ENCODE measurements at regions not wholly inside any gene's neighbourhood (a gene's known extent, or its start where the extent isn't known, plus 50 kb on each side); places are given as distances from the start of the nearest gene placed in this dataset.

DNA sequence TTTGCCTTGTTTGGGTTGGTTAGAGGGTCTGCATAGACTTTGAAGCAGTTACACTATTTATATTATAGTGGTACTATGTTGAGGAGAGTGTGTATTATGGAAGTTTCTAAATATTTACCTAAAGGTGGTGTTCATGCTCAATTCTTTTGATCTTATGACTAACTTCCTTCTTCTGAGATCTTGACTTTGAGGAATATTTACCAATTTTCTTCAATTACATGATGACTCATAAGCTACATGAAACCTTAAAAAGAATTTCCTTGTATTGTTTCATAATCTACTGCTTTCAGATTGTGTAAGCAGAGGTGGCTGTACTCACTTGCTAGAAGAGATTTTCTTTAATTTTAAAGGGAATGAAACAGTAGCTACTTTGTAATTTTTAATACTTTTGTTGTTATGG is 276.1 kb downstream of the TAF11L14 start:
- TF ChIP-seq CTCF (IDR thresholded peaks at IDR 0.05): no peak
- TF ChIP-seq, protein P1, sequence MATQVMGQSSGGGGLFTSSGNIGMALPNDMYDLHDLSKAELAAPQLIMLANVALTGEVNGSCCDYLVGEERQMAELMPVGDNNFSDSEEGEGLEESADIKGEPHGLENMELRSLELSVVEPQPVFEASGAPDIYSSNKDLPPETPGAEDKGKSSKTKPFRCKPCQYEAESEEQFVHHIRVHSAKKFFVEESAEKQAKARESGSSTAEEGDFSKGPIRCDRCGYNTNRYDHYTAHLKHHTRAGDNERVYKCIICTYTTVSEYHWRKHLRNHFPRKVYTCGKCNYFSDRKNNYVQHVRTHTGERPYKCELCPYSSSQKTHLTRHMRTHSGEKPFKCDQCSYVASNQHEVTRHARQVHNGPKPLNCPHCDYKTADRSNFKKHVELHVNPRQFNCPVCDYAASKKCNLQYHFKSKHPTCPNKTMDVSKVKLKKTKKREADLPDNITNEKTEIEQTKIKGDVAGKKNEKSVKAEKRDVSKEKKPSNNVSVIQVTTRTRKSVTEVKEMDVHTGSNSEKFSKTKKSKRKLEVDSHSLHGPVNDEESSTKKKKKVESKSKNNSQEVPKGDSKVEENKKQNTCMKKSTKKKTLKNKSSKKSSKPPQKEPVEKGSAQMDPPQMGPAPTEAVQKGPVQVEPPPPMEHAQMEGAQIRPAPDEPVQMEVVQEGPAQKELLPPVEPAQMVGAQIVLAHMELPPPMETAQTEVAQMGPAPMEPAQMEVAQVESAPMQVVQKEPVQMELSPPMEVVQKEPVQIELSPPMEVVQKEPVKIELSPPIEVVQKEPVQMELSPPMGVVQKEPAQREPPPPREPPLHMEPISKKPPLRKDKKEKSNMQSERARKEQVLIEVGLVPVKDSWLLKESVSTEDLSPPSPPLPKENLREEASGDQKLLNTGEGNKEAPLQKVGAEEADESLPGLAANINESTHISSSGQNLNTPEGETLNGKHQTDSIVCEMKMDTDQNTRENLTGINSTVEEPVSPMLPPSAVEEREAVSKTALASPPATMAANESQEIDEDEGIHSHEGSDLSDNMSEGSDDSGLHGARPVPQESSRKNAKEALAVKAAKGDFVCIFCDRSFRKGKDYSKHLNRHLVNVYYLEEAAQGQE (IDR thresholded peaks at IDR 0.05; ENCODE audit: insufficient read depth in 1 of 2, low read depth in 2 of 2, low read length in 1 of 2): no peak
- no peak for TF ChIP-seq TCF7L2 (IDR thresholded peaks at IDR 0.05; ENCODE audit: low read depth, low read length)
- no peak for TF ChIP-seq POLR2AphosphoS5 (IDR thresholded peaks at IDR 0.05; ENCODE audit: low read depth, low read length)
- no peak for TF ChIP-seq SIN3A (IDR thresholded peaks at IDR 0.05; ENCODE audit: borderline replicate concordance, insufficient read depth, low read depth, low read length)
